NB4 (cell line): ENCODE measurements at regions not wholly inside any gene's neighbourhood (a gene's known extent, or its start where the extent isn't known, plus 50 kb on each side); places are given as distances from the start of the nearest gene placed in this dataset.

Source experiments
- DNase-seq: peaks from one replicate; pipeline ENCODE4 v3.0.0; 2010; ENCODE audit warnings: low read depth
- H3K4me3 ChIP-seq: one replicate; pipeline ENCODE4 v1.5.1; 2011; ENCODE audit warnings: mild to moderate bottlenecking, low read depth, low read length, moderate library complexity
- MYC ChIP-seq: IDR thresholded peaks from 2 replicates; pipeline ENCODE4 v1.6.1; 2011; ENCODE audit warnings: low read depth, low read length
- POLR2A ChIP-seq: IDR thresholded peaks from 2 replicates; pipeline ENCODE4 v1.6.1; 2011; ENCODE audit warnings: mild to moderate bottlenecking; ENCODE audit not compliant: insufficient read length; ENCODE audit errors: extremely low read depth
- TF ChIP-seq, protein P1 (sequence below): IDR thresholded peaks from 2 replicates; pipeline ENCODE4 v1.6.1; 2011; ENCODE audit warnings: low read depth, low read length
- TF ChIP-seq, protein P2 (sequence below): IDR thresholded peaks from one replicate; pipeline ENCODE4 v1.5.1; 2012; ENCODE audit warnings: low read depth, low read length

DNA sequence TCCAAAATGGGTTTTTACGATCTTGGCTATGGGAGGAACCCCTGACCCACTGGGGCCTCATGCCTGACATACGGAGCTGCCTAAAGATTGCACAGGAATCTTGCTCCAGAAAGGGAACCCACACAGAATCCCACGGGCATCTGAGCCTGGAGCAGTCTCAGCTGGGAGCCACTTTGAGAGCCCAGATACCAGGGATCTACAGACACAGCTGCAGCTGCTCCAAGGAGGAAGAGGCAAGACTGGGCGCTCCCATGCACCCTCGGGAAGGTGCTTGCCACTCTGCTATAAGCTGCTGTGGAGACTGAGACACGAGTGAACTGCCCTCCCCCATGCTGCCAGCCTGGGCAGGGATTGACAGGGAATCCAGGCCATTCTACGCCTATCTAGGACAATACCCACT lies 202.5 kb downstream of the REEP3 start:
- DNase-seq, result no peak
- H3K4me3 ChIP-seq, result no peak overlapping the region
- TF ChIP-seq, protein P1, sequence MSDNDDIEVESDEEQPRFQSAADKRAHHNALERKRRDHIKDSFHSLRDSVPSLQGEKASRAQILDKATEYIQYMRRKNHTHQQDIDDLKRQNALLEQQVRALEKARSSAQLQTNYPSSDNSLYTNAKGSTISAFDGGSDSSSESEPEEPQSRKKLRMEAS, result no peak
- TF ChIP-seq, protein P2, sequence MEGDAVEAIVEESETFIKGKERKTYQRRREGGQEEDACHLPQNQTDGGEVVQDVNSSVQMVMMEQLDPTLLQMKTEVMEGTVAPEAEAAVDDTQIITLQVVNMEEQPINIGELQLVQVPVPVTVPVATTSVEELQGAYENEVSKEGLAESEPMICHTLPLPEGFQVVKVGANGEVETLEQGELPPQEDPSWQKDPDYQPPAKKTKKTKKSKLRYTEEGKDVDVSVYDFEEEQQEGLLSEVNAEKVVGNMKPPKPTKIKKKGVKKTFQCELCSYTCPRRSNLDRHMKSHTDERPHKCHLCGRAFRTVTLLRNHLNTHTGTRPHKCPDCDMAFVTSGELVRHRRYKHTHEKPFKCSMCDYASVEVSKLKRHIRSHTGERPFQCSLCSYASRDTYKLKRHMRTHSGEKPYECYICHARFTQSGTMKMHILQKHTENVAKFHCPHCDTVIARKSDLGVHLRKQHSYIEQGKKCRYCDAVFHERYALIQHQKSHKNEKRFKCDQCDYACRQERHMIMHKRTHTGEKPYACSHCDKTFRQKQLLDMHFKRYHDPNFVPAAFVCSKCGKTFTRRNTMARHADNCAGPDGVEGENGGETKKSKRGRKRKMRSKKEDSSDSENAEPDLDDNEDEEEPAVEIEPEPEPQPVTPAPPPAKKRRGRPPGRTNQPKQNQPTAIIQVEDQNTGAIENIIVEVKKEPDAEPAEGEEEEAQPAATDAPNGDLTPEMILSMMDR, result no peak
- no peak for TF ChIP-seq POLR2A

DNA sequence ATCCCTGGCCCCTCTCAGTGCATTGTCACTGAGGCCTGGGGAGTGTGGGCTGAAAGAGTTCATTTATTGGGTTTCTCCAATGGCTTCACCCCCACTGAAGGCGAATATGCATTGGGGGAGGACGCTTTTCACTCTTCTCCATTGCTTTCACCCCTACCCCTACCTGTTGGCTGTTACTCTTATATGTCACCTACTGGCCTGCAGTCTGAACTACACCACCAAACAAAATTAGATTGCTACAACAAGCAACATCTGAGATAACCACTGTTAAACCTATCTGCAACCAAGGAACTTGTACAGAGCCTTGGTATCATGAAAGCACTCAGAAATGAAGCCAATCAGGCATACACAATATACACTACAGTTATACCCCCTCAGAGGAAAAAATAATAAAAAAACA lies 203.7 kb downstream of the REEP3 start:
- no peak overlapping the region for H3K4me3 ChIP-seq
- TF ChIP-seq, protein P2, result peak; percentile 22
- TF ChIP-seq, protein P1, result no peak
- no peak for DNase-seq

DNA sequence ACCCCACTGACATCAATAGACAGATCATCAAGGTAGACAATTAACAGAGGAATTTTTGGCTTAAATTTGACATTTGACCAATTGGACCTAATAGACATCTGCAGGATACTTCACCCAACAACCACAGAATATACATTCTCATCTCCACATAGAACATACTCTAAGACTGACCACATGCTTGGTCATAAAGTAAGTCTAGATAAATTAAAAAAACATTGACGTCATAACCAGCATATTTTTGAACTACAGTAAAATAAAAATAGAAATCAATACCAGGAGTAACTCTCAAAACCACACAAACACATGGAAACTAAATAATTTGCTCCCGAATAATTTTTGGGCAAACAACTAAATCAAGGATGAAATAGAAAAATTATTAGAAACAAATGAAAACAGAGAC lies 205.7 kb downstream of the REEP3 start:
- no peak for DNase-seq
- no peak overlapping the region for H3K4me3 ChIP-seq
- TF ChIP-seq, protein P1, result no peak
- TF ChIP-seq, protein P2, result no peak

DNA sequence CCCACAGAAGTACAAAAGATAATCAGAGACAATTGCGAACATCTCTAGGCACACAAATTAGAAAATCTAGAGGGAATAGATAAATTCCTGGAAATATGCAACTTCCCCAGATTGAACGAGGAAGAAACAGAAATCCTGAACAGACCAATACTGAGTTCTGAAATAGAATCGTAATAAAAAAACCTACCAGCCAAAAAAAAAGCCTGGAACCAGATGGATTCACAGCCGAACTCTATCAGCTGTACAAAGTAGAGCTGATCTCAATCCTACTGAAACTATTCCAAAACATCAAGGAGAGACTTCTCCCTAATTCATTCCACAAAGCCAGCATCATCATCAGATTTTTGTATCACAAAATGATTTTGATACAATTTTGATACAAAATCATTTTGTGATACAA lies 206.4 kb downstream of the REEP3 start:
- no peak for DNase-seq
- H3K4me3 ChIP-seq, result no peak overlapping the region
- TF ChIP-seq, protein P1, result no peak
- TF ChIP-seq MYC (no peak), POLR2A (no peak)
- TF ChIP-seq, protein P2, result no peak

DNA sequence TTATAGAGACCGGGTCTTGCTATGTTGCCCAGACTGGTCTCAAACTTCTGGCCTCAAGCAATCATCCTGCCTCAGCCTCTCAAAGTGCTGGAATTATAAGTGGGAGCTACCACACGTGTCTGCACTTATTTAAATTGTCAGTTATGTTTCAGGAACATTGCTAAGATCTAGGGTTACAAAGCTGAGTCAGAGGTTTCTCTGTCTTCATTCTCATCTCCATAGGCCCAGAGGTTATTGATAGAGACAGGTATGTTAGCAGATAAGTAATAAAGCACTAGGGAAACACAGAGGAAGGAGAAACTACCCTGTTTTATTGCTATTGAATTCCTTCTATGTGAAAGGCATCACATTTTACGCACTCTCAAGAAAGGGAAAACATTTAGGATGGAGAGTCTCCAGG lies 214.1 kb downstream of the REEP3 start:
- DNase-seq, result no peak
- no peak overlapping the region for H3K4me3 ChIP-seq
- TF ChIP-seq, protein P2, result no peak
- no peak for TF ChIP-seq POLR2A
- no peak for TF ChIP-seq MYC
- TF ChIP-seq, protein P1, result no peak

DNA sequence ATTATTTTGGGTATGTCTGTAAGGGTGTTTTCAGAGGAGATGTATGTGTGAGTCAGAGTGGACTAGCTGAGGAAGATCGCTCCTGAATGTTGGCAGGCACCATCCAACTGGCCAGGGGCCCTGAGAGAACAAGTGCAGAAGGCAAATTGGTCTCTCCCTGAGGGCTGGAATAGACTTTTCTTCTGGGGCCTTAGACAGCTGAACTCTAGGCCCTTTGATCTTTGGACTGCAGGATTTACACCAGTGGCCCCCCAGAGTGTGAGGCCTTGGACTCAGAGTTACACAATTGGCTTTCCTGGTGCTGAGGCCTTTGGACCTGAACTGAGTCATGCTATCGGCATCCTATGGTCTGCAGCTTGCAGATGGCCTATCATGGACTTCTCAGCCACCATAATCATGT lies 217.2 kb downstream of the REEP3 start:
- H3K4me3 ChIP-seq, result no peak overlapping the region
- TF ChIP-seq, protein P1, result no peak
- TF ChIP-seq MYC (no peak), POLR2A (no peak)
- TF ChIP-seq, protein P2, result no peak
- no peak for DNase-seq
